HEK293 (cell line): ENCODE measurements at regions not wholly inside any gene's neighbourhood (a gene's known extent, or its start where the extent isn't known, plus 50 kb on each side); places are given as distances from the start of the nearest gene placed in this dataset.

ENCODE experiments used
- CTCF ChIA-PET: fragments of 350-600 bp; formaldehyde crosslinking; extraction: SDS; loops from one replicate; lab custom pipeline; 2021; ENCODE audit warnings: antibody characterized with exemption; lab: Yijun Ruan, JAX
- POLR2A ChIA-PET: fragments of 300-600 bp; formaldehyde crosslinking; extraction: SDS; loops from one replicate; lab custom pipeline; 2020; ENCODE audit warnings: antibody characterized with exemption, inconsistent platforms; lab: Yijun Ruan, JAX
- H3K27ac ChIP-seq: fragments of 200-500 bp; sonication (Bioruptor generic); 2 replicates; pipeline ENCODE4 v1.5.1; 2014; ENCODE audit warnings: low read depth, low read length, control low read depth, inconsistent platforms; ENCODE audit errors: extremely low read depth
- H3K36me3 ChIP-seq, 2 experiments: fragments of 200-500 bp in 1 of 2; sonication (Bioruptor generic) in 1 of 2; 1 replicate in 1 of 2; 2 replicates in 1 of 2; pipeline ENCODE4 v1.5.1; 2014 to 2017; ENCODE audit warnings: inconsistent platforms in 2 of 2, low read length in 2 of 2; ENCODE audit not compliant: control insufficient read depth in 2 of 2, insufficient read depth in 1 of 2
- H3K4me1 ChIP-seq: fragments of 200-500 bp; sonication (Bioruptor generic); 2 replicates; pipeline ENCODE4 v1.5.1; 2014; ENCODE audit warnings: mild to moderate bottlenecking, low read length, inconsistent platforms; ENCODE audit not compliant: control insufficient read depth, insufficient read depth
- H3K4me3 ChIP-seq: 2 replicates; pipeline ENCODE4 v1.5.1; 2011; ENCODE audit warnings: low read depth, mild to moderate bottlenecking, control low read depth, low read length, moderate library complexity
- H3K9me3 ChIP-seq: fragments of 200-500 bp; sonication (Bioruptor generic); 2 replicates; pipeline ENCODE4 v1.5.1; 2014; ENCODE audit warnings: low read depth, low read length, inconsistent platforms; ENCODE audit not compliant: control insufficient read depth, insufficient read depth
- HOXA7 ChIP-seq: sonication (generic); formaldehyde crosslinking; IDR thresholded peaks from 2 replicates; pipeline ENCODE4 v1.8.1; 2022; ENCODE audit warnings: missing genetic modification reagents, borderline replicate concordance
- HOXD13 ChIP-seq: sonication (generic); formaldehyde crosslinking; IDR thresholded peaks from 2 replicates; pipeline ENCODE4 v1.8.0; 2022; ENCODE audit warnings: missing genetic modification reagents, borderline replicate concordance
- IKZF3 ChIP-seq: fragments of 450-650 bp; IDR thresholded peaks from 2 replicates; pipeline ENCODE4 v1.5.0; 2018; ENCODE audit warnings: missing biosample characterization, mild to moderate bottlenecking, missing genetic modification characterization, moderate library complexity
- PRDM2 ChIP-seq: fragments of 450-650 bp; formaldehyde crosslinking; IDR thresholded peaks from 2 replicates; pipeline ENCODE4 v1.5.1; 2016; ENCODE audit warnings: missing biosample characterization, missing genetic modification characterization, borderline replicate concordance
- REST ChIP-seq: fragments of 450-650 bp; formaldehyde crosslinking; IDR thresholded peaks from 2 replicates; pipeline ENCODE4 v1.5.1; 2016; ENCODE audit warnings: missing biosample characterization, missing genetic modification characterization
- SCRT1 ChIP-seq: fragments of 450-650 bp; formaldehyde crosslinking; IDR thresholded peaks from 2 replicates; pipeline ENCODE4 v1.5.1; 2016; ENCODE audit warnings: missing biosample characterization, missing genetic modification characterization, borderline replicate concordance
- SP7 ChIP-seq: fragments of 450-650 bp; formaldehyde crosslinking; IDR thresholded peaks from 2 replicates; pipeline ENCODE4 v1.5.1; 2016; ENCODE audit warnings: missing biosample characterization, missing genetic modification characterization
- YY2 ChIP-seq: fragments of 450-650 bp; formaldehyde crosslinking; IDR thresholded peaks from 2 replicates; pipeline ENCODE4 v1.5.1; 2016; ENCODE audit warnings: missing biosample characterization, missing genetic modification characterization
- ZIC2 ChIP-seq: fragments of 450-650 bp; formaldehyde crosslinking; IDR thresholded peaks from 2 replicates; pipeline ENCODE4 v1.5.1; 2016; ENCODE audit warnings: missing biosample characterization, missing genetic modification characterization
- ZNF146 ChIP-seq: fragments of 450-650 bp; formaldehyde crosslinking; IDR thresholded peaks from 2 replicates; pipeline ENCODE4 v1.5.1; 2016; ENCODE audit warnings: missing biosample characterization, missing genetic modification characterization
- ZNF2 ChIP-seq: fragments of 450-650 bp; formaldehyde crosslinking; IDR thresholded peaks from 2 replicates; pipeline ENCODE4 v1.5.1; 2016; ENCODE audit warnings: missing biosample characterization, missing genetic modification characterization
- ZNF366 ChIP-seq: fragments of 450-650 bp; formaldehyde crosslinking; conservative IDR thresholded peaks from 2 replicates; pipeline ENCODE4 v1.5.1; 2016; ENCODE audit warnings: missing biosample characterization, missing genetic modification characterization
- TF ChIP-seq, protein P1 (sequence below): fragments of 450-650 bp; formaldehyde crosslinking; IDR thresholded peaks from 2 replicates; pipeline ENCODE4 v1.5.1; 2016; ENCODE audit warnings: missing biosample characterization, missing genetic modification characterization
- TF ChIP-seq, protein P2 (sequence below): fragments of 450-650 bp; formaldehyde crosslinking; IDR thresholded peaks from 2 replicates; pipeline ENCODE4 v1.5.1; 2016; ENCODE audit warnings: missing biosample characterization, missing genetic modification characterization

- no peak overlapping the region for H3K4me3 ChIP-seq
- no peak for TF ChIP-seq ZNF146
- no peak for TF ChIP-seq IKZF3 (tag by site-specific recombination)
- TF ChIP-seq HOXA7 (CRISPR knock-in tag): no peak
- POLR2A ChIA-PET: no interaction called here
- CTCF ChIA-PET: no interaction called here
- no peaks in the 10 kb centered on the region for H3K4me1 ChIP-seq
- no peaks in the 10 kb centered on the region for H3K9me3 ChIP-seq
- no peak overlapping the region for H3K27ac ChIP-seq
- H3K36me3 ChIP-seq: no peaks in the 10 kb centered on the region
Observed at GRCh38 chr16:64136314-64136713, 985.5 kb downstream of the CDH11 start.

GRCh38 chr16:64133366-64133765 lies 988.5 kb downstream of the CDH11 start:
- POLR2A ChIA-PET: no interaction called here
- CTCF ChIA-PET: interaction anchor here (0.7 kb wide), 1 partner anchor 1293 kb away, joined by 3 read pairs; no protein-coding TSS in a partner anchor
- Histone ChIP-seq H3K9me3 (no peaks in the 10 kb centered on the region), H3K4me1 (no peaks in the 10 kb centered on the region), H3K27ac (no peak overlapping the region), H3K36me3 (no peaks in the 10 kb centered on the region), H3K4me3 (no peak overlapping the region)
- TF ChIP-seq SP7 (tag by site-specific recombination) (no peak), HOXD13 (CRISPR knock-in tag) (no peak), SCRT1 (tag by site-specific recombination) (no peak), ZNF2 (tag by site-specific recombination) (no peak), ZIC2 (tag by site-specific recombination) (no peak), REST (no peak), PRDM2 (no peak), HOXA7 (CRISPR knock-in tag) (no peak), YY2 (no peak), ZNF366 (no peak)
- TF ChIP-seq, protein P1, sequence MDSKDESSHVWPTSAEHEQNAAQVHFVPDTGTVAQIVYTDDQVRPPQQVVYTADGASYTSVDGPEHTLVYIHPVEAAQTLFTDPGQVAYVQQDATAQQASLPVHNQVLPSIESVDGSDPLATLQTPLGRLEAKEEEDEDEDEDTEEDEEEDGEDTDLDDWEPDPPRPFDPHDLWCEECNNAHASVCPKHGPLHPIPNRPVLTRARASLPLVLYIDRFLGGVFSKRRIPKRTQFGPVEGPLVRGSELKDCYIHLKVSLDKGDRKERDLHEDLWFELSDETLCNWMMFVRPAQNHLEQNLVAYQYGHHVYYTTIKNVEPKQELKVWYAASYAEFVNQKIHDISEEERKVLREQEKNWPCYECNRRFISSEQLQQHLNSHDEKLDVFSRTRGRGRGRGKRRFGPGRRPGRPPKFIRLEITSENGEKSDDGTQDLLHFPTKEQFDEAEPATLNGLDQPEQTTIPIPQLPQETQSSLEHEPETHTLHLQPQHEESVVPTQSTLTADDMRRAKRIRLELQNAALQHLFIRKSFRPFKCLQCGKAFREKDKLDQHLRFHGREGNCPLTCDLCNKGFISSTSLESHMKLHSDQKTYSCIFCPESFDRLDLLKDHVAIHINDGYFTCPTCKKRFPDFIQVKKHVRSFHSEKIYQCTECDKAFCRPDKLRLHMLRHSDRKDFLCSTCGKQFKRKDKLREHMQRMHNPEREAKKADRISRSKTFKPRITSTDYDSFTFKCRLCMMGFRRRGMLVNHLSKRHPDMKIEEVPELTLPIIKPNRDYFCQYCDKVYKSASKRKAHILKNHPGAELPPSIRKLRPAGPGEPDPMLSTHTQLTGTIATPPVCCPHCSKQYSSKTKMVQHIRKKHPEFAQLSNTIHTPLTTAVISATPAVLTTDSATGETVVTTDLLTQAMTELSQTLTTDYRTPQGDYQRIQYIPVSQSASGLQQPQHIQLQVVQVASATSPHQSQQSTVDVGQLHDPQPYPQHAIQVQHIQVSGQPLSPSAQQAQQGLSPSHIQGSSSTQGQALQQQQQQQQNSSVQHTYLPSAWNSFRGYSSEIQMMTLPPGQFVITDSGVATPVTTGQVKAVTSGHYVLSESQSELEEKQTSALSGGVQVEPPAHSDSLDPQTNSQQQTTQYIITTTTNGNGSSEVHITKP (tag by site-specific recombination): no peak
- TF ChIP-seq, protein P2, sequence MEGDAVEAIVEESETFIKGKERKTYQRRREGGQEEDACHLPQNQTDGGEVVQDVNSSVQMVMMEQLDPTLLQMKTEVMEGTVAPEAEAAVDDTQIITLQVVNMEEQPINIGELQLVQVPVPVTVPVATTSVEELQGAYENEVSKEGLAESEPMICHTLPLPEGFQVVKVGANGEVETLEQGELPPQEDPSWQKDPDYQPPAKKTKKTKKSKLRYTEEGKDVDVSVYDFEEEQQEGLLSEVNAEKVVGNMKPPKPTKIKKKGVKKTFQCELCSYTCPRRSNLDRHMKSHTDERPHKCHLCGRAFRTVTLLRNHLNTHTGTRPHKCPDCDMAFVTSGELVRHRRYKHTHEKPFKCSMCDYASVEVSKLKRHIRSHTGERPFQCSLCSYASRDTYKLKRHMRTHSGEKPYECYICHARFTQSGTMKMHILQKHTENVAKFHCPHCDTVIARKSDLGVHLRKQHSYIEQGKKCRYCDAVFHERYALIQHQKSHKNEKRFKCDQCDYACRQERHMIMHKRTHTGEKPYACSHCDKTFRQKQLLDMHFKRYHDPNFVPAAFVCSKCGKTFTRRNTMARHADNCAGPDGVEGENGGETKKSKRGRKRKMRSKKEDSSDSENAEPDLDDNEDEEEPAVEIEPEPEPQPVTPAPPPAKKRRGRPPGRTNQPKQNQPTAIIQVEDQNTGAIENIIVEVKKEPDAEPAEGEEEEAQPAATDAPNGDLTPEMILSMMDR (tag by site-specific recombination): no peak
